Endothelial cell of umbilical vein (primary cell): ENCODE measurements at regions not wholly inside any gene's neighbourhood (a gene's known extent, or its start where the extent isn't known, plus 50 kb on each side); places are given as distances from the start of the nearest gene placed in this dataset.

Experiments
- EZH2 ChIP-seq: IDR thresholded peaks from 2 replicates; pipeline ENCODE4 v1.6.1; 2012; ENCODE audit warnings: borderline replicate concordance, low read depth, mild to moderate bottlenecking, moderate library complexity, low read length, inconsistent platforms; ENCODE audit not compliant: severe bottlenecking
- GATA2 ChIP-seq: IDR thresholded peaks from 2 replicates; pipeline ENCODE4 v1.7.0; 2011; ENCODE audit warnings: low read depth, mild to moderate bottlenecking, moderate library complexity, mixed read lengths, low read length; ENCODE audit not compliant: insufficient read length, insufficient read depth
- MAX ChIP-seq: IDR thresholded peaks from 2 replicates; pipeline ENCODE4 v1.6.1; 2011; ENCODE audit not compliant: insufficient read depth, insufficient read length
- POLR2A ChIP-seq: IDR thresholded peaks from 2 replicates; pipeline ENCODE4 v1.6.1; 2012; ENCODE audit warnings: low read depth, mild to moderate bottlenecking, control low read depth, low read length
- POLR2AphosphoS5 ChIP-seq: IDR thresholded peaks from 2 replicates; pipeline ENCODE4 v1.6.1; 2012; ENCODE audit warnings: low read depth, mild to moderate bottlenecking, control low read depth, low read length, moderate library complexity; ENCODE audit not compliant: insufficient read depth
- TF ChIP-seq, protein P1 (sequence below), 2 donors: IDR thresholded peaks; 1 replicate in 1 of 2; 2 replicates in 1 of 2; pipeline ENCODE4 v1.5.1; 2011; ENCODE audit warnings: low read length in 2 of 2, mild to moderate bottlenecking in 2 of 2, moderate library complexity in 2 of 2, control low read depth in 1 of 2, inconsistent platforms in 1 of 2, low read depth in 1 of 2; ENCODE audit not compliant: insufficient read depth in 1 of 2; ENCODE audit errors: extremely low read depth in 1 of 2

DNA sequence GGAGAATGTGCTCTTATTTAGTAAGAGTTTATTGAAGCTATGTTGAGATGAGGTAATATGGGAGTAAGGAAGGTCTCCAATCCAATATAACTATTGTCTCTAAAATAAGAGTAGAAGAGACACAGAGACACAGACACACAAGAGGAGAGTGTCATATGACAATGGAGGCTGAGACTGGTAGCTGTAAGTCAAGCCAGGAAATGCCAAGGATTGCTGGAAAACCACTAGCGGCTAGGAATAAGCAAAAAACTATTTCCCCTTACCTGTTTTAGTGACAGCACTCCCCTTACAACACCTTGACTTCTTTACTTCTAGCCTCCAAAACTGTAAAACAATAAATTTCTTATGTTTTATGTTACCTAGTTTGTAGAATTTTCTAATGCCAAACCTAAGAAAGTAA lies 1652.8 kb downstream of the LRRC4C start:
- no peak for TF ChIP-seq EZH2
- TF ChIP-seq POLR2AphosphoS5 = no peak
- TF ChIP-seq, protein P1, sequence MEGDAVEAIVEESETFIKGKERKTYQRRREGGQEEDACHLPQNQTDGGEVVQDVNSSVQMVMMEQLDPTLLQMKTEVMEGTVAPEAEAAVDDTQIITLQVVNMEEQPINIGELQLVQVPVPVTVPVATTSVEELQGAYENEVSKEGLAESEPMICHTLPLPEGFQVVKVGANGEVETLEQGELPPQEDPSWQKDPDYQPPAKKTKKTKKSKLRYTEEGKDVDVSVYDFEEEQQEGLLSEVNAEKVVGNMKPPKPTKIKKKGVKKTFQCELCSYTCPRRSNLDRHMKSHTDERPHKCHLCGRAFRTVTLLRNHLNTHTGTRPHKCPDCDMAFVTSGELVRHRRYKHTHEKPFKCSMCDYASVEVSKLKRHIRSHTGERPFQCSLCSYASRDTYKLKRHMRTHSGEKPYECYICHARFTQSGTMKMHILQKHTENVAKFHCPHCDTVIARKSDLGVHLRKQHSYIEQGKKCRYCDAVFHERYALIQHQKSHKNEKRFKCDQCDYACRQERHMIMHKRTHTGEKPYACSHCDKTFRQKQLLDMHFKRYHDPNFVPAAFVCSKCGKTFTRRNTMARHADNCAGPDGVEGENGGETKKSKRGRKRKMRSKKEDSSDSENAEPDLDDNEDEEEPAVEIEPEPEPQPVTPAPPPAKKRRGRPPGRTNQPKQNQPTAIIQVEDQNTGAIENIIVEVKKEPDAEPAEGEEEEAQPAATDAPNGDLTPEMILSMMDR (IDR thresholded peaks at IDR 0.05; ENCODE audit: extremely low read depth in 1 of 2, insufficient read depth in 1 of 2, low read depth in 1 of 2, low read length in 2 of 2) = no peak
- TF ChIP-seq POLR2A = no peak
- TF ChIP-seq MAX = no peak
- no peak for TF ChIP-seq GATA2
